GM21786 (cell line): ENCODE measurements at regions not wholly inside any gene's neighbourhood (a gene's known extent, or its start where the extent isn't known, plus 50 kb on each side); places are given as distances from the start of the nearest gene placed in this dataset.
"Not testable (repeated sequence)": the region's sequence is repeated elsewhere in the genome, so short reads cannot be mapped to it uniquely, and the experiment has no call there.

ENCODE experiments used
- ATAC-seq: cut with Tn5 transposase; IDR thresholded peaks from one replicate; pipeline ENCODE4 v1.9.1; 2021; ENCODE audit not compliant: unreplicated experiment

DNA sequence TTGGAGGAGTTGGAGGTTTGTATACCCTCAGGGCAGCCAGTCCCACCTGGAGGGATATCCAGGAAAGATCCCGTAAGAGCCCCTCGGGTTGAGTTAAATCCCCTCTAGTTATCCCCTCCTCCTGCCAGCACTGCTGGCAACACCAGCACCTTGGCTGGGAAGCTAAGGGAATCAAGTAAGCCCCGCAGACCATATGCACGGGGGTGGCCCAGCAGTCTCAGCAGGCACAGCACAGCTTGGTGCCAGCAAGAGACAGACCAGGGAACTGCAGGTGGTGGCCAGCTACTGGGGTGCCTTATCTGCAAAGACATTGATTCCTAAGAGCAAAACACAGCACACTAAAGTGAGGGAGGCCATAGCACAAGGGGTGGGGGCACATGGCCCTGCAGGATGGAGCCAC, 173.8 kb downstream of the GOLGA6L4 start:
- not testable (repeated sequence) for ATAC-seq

DNA sequence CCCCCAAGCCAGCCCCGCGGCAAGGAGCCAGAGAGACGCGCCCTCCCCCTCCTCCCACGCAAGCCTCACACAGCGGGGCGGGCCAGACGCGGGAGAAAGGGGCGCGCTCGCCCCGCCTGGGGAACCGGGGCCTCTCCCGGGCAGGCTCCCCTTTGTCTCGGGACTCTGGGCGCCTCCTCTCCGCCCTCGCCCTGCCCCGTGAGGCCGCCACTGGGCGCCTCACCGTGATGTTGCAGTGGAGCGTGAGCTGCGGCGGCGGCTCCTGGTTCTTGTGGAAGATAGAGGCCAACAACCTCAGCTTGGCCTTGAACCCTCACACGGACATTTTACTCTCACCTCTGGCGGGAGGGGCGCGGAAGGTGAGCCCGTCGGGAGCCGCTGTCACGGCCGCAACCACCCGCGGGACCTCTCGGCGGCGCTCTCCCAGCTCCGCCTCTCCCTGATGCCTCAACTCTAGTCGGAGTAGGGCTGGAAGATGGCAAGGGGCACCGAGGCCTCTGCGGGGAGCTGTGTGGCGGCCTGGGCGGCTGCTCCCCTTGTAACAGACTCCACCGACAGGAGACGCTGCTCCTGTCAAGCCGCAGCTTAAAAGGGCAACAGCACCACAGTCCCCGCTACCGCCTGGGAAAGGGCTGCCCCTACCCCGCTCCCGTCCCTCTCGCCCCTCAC, 179.2 kb upstream of the ZSCAN2 start:
- not testable (repeated sequence) for ATAC-seq

DNA sequence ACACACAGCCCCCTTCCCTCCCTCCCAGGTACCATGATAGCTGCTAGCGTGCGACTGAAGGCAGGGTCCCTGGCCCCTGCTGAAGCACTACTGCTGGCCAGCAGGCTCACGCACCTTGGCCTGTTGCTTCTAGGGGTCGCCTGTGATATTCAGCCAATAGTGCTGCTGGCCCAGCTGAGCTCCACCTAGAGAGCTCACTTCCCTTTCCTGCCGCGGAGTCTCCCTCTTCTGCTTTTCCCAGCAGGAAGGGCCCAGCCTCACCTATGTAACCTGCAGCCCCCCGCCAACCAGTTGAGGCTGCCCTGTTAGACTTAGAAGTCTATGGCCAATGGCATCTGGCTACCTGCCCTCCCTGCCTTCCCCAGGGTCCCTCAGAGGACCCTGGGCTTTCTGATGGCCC, 175.5 kb upstream of the ZSCAN2 start:
- not testable (repeated sequence) for ATAC-seq

DNA sequence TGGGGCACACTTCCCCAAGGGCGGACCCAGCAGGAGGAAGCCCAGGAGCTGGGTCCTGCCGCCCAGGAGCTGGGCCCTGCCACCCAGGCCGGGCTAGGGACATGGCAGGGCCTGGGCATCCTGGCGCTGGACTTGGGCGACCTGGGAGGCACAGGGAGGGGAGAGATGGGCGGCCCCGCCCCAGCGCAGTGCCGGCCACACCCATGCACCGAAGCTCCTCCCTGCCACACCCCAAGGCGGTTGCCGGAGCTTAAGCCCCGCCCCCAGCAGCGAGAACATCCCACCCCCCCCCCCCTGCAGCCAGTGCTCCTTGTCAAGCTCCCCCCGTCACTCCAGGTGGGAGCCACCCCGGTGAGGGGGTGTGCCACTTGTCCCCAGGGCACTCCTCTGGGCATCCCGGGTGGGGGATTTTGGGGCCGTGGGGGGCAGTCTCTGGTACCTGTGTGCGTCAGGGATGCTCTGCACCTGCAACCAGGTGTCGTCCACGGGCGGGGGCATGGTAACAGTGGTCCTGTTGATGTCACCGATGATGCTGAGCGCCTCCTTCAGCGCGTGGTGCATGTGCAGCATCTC, 127.4 kb upstream of the ZSCAN2 start:
- not testable (repeated sequence) for ATAC-seq

DNA sequence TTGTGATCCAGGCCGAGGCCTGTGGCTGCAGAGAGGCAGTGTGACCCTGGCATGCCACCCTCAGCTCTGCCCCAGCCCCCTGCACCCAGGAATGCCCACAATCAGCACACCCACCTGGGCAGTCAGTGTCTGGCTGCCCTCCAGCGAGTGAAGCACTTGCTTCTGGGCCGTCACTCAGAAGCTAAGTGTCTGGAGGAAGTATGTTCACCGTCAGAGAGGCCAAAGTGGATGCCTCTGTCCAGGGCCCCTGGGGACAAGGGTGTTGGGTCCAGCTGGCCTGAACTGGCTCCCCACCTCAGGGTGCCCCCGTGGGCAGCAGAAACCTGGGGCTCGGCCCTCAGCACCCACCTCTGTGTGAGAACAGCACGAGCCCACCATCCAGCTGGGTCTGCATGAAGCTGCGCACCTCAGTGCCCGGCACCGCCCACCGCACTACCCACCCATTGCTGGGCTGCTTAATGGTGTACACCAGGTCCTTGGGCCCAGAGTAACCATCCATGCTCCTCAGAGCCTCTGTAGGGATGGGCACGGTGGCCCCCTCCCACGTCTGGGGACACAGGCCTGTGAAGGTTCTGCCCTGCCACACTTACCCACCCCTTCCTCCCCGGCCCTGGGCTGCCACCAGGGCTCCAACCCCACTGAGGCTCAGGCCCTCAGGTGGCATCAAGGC, 124.3 kb upstream of the ZSCAN2 start:
- ATAC-seq = not testable (repeated sequence)

DNA sequence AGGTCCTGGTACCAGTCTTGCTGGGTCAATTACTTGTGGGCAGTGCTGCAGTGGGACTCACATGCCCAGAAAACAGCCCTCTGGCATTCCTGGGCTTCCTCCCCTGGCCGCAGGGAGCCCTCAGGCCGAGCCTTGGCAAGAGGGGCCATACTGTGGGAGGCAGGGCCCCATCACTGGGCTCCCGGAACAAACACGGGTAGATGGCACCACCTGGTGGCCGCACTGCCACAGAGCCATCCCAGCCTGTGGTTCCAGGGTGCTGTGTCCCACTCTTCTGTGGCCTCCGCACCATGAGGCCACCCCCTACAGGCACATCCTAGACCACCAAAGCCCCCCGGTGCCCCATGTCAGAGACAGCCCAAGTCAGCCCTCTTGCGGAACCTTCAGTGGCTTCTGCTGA, 123.3 kb upstream of the ZSCAN2 start:
- peak; percentile 53 for ATAC-seq

DNA sequence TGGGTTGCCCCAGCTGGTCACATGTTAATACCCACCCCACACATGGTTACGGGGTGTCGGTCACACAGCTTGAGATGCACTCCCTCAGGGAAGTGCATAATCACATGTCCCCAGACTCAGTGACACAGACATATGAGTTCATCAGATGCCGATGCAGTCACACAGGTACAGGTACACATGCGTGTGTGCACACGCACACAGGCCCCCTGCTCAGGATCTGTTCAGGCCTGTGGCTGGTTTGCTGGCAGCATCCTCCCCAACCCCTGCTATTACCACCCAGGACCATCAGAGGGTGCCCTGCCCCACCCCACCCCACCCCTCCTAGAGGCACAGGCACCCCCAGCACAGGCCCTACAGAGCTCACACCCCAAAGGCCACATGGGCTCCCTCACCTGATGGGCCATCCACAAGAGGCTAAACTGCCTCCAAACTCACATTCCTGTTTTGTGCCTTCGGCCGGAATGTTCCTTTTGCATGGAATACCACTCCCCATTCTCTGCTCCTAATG, 120.6 kb upstream of the ZSCAN2 start:
- ATAC-seq = not testable (repeated sequence)

DNA sequence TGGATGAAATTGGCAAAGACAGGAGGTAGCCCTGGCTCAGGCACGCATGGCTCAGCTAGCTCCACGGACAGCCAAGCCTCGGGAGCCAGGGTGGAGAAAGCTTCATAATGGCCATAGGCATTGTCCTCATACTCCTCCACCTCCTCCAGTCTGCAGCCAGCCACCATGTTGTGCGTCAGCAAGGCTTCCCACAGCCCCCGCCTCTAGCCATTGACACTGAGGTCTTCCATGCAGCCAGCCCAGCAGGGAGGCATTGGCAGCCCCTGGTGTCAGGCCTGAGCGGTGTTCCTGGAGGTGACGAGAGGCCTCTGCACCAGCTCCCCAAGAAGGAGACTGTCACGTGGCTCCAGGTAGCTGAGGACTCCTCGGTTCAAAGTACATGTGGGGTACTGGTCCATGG, 117.0 kb upstream of the ZSCAN2 start:
- not testable (repeated sequence) for ATAC-seq

DNA sequence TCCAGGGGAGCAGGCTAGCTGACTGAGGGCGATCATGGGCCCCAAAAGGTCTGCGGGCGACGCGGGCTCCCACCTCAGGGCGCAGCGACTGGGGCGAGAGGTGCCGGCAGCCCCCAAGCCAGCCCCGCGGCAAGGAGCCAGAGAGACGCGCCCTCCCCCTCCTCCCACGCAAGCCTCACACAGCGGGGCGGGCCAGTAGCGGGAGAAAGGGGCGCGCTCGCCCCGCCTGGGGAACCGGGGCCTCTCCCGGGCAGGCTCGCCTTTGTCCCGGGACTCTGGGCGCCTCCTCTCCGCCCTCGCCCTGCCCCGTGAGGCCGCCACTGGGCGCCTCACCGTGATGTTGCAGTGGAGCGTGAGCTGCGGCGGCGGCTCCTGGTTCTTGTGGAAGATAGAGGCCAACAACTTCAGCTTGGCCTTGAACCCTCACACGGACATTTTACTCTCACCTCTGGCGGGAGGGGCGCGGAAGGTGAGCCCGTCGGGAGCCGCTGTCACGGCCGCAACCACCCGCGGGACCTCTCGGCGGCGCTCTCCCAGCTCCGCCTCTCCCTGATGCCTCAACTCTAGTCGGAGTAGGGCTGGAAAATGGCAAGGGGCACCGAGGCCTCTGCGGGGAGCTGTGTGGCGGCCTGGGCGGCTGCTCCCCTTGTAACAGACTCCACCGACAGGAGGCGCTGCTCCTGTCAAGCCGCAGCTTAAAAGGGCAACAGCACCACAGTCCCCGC, 100.5 kb upstream of the ZSCAN2 start:
- not testable (repeated sequence) for ATAC-seq

DNA sequence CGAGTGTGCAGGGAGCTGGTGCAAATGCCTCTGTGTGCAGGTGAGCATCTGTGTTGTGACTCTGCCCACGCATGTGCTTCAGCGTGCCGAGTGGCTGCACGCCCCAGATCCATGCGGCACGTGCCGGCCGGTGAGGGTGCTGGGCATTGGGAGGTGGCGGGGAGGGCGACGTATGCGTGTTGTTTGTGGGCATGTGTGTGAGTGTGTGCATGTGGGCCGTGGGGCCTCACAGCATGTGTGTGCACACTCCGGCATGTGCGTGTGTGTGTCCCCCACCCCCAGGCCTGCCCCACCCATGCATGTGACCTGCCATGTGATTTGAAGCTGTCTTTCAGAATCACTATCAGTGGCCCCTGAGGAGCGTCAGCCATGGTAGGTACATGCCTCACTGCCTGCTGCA, 97.7 kb upstream of the ZSCAN2 start:
- not testable (repeated sequence) for ATAC-seq

DNA sequence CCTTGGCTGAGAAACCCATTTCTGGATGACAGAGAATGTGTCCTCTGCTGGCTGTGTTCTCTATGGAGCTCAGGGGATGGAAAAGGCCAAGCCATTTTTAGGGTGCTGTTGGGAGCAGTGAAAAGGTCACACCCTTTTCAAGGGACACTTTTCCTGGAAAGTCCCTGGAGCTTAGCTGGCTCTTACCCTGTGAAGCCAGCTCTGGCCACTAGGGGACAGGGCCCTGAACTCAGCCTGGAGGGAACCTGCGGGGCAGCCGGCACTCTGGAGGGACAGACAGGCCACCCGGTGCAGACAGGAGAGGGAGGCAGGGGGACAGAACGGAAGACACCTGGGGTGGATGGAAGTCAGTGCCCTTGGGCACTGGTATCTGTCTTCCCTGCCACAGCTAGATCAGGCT, 95.3 kb upstream of the ZSCAN2 start:
- not testable (repeated sequence) for ATAC-seq

DNA sequence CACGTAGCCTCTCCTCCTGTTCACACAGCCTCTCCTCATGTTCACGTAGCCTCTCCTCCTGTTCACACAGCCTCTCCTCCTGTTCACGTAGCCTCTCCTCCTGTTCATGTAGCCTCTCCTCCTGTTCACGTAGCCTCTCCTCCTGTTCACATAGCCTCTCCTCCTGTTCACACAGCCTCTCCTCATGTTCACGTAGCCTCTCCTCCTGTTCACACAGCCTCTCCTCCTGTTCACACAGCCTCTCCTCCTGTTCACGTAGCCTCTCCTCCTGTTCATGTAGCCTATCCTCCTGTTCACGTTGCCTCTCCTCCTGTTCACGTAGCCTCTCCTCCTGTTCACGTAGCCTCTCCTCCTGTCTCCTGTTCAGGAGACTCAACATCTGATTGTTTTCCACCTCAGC, 88.5 kb upstream of the ZSCAN2 start:
- not testable (repeated sequence) for ATAC-seq

DNA sequence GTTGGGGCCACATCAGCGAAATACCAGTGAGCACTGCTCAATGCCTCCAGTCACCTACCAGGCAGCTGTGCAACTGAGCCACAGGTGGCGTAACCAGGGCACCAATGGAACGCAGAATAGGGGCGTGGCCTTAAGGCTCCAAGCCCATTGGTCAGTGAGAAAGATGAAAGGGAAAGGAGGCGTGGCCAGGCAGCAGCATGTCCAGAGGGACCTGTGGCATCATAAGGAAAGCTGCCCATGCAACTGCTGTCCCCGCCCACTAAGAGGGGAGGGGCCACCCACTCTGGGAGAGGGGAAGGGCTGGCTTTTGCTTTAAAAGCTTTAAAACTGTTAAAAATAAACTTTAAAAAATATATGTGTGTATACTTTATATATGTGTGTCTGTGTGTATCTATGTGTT, 84.0 kb upstream of the ZSCAN2 start:
- ATAC-seq = not testable (repeated sequence)

DNA sequence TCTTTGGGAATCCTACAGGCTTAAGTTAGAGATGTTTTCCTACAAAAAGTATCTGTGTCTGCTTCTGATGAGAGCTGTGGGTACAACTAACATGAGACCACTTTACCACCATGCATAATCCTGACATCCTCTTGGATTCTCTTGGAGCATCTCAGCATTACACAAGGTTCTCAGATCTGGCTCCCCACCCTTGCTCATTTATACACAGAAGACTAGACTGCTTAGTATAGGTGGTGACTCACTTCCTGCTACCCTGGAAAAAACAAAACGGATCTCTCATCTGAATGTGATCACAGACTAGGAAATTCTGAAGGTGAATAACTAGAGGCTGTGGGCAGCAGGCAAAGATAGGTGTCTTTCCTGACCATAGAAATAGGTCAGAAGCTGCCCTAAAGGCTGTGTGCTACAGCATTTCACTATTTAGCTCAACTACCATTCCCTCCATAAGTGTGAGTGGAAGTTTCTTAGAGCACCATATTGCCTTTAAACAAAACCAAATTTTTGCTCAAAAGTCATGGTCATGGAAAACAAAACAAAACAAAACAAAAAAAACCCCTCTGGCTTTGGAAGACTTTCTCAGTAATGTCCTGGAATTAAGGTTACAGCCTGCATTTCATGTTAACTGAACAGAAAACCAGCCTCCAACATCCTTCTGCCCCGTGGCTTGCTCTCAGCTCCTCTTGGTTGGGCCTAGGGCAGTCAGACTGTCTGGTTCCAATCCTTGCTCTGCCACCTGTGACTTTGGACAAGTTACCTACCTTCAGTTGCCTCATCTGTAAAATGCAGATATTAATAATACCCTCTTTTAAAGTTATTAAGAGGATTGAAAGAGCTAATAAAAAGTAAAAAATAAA, 75.1 kb upstream of the ZSCAN2 start:
- ATAC-seq = not testable (repeated sequence)

DNA sequence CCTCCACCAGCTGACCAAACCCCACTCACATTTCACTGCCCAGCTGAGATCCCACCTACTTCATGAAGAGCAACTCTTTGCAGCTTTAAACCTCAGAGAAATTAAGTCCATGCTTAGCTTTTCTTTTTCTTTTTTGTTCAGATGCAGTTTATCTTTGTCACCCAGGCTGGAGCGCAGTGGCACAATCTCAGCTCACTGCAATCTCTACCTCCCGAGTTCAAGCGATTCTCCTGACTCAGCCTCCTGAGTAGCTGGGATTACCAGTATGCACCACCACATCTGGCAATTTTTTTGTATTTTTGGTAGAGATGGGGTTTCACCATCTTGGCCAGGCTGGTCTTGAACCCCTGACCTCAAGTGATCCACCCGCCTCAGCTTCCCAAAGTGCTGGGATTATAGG, 70.1 kb upstream of the ZSCAN2 start:
- not testable (repeated sequence) for ATAC-seq

DNA sequence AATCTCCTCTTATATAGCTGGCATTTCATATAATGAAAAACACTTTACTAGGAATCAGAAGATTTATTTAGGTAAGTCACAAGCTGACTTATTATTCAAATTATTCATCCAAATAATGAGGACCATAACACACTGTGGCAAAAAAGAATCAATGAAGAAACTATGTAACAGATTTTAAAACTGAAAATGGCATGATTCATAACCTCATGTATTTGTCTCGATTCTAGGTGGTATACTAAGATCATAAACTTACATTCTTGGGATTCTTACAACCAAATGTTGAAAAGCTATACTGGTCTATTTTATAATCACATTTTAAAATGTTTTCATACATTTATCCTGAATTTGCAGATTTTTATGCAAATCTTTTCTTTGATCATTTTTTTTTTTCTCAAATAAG, 69.6 kb upstream of the ZSCAN2 start:
- not testable (repeated sequence) for ATAC-seq

DNA sequence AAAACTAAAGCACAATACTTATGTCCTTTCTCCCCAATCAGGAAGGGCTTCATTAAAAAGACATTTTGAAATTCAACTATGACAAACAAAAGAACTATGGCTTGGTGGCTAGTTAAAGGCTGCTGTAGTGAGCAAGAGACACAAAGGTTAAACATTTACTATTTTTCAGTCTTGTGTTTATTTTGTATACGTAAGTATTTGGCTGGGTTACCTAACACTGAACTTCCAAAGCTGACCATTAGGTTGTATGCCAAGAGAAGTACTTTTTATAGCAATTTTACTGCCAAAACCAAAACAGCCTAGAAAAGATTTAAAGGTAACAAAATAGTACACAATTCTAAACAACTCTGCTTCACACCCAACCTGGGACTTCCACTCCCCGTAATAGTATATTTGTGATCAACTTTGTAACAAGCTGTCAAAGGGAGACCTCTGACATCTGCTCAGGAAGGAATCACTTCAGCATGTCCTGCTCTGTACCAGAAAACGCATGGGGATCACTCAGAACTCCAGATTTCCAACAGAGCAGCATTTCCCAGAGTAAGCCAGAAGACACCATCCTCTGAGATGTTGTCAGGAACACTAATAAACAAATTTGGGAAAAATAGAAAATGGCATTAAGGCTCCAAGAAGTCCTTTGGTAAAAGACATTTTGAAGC, 69.0 kb upstream of the ZSCAN2 start:
- not testable (repeated sequence) for ATAC-seq

DNA sequence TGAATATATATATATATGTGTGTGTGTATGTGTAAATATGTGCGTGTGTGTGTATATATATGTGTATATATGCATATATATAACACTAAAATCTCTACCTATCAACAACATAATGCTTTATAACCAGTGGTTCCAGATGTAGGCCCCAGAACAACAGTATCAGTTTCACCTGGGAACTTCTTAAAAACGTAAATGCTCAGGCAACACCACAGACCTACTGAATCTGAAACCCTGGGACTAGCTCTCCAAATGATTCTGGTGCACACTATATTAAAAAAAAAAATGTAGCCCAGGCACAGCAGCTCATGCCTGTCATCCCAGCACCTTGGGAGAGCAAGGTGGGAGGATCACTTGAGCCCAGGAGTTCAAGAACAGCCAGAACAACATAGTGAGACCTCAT, 67.1 kb upstream of the ZSCAN2 start:
- not testable (repeated sequence) for ATAC-seq

DNA sequence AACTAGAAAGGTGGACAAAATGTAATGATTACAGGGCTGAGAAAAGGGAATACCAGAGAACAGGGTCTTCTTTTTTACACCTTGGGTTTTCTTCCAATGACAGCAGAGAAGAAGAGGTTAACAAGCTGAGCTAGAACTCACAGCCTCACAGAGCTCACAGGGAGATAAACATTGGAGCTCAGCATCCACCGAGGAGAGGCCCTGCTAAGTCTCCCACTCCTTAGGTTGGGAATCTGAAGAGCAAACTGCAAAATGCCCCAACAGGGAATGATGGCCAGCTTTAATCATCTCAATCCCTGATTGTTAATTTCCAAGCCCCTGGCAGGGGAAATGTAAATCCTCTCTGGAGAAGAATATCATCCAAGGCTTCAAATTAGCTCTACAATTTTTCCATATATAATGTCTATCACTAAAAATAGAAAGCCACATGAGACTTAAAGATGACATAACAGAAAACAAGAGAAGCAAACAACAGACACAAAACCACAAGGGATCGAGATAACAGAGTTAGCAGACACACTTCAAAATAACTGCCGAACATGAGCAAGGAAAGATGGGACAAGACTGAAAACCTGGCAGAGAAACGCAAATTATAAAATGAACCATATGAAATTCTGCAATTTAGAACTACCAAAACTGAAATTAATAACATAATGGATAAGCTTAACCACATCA, 66.1 kb upstream of the ZSCAN2 start:
- not testable (repeated sequence) for ATAC-seq
